Loucy (cell line): ENCODE measurements at regions not wholly inside any gene's neighbourhood (a gene's known extent, or its start where the extent isn't known, plus 50 kb on each side); places are given as distances from the start of the nearest gene placed in this dataset.

Experiments used
- H2AFZ ChIP-seq: fragments of 200-600 bp; sonication (generic); 2 replicates; pipeline ENCODE4 v1.6.0; 2016; ENCODE audit warnings: antibody characterized with exemption, mild to moderate bottlenecking, low read length, moderate library complexity
- H3F3A ChIP-seq: fragments of 200-600 bp; 2 replicates; pipeline ENCODE4 v1.6.0; 2016; ENCODE audit warnings: antibody characterized with exemption, low read depth, mild to moderate bottlenecking
- H3K27me3 ChIP-seq: fragments of 200-600 bp; sonication (generic); 2 replicates; pipeline ENCODE4 v1.6.1; 2014; ENCODE audit warnings: low read length, mild to moderate bottlenecking; ENCODE audit not compliant: insufficient read depth, poor library complexity, severe bottlenecking
- H3K36me3 ChIP-seq: fragments of 200-600 bp; sonication (generic); 2 replicates; pipeline ENCODE4 v1.6.1; 2016; ENCODE audit warnings: low read length; ENCODE audit not compliant: insufficient read depth
- H3K4me1 ChIP-seq: fragments of 200-600 bp; sonication (generic); 2 replicates; pipeline ENCODE4 v1.5.1; 2014; ENCODE audit warnings: low read length, mild to moderate bottlenecking; ENCODE audit not compliant: insufficient read depth, poor library complexity, severe bottlenecking
- H3K4me2 ChIP-seq: fragments of 200-600 bp; sonication (generic); 2 replicates; pipeline ENCODE4 v1.6.0; 2014; ENCODE audit warnings: antibody characterized with exemption, low read length, low read depth, mild to moderate bottlenecking; ENCODE audit not compliant: poor library complexity, severe bottlenecking
- H3K4me3 ChIP-seq: fragments of 200-600 bp; sonication (generic); 2 replicates; pipeline ENCODE4 v1.5.1; 2014; ENCODE audit warnings: low read length, mild to moderate bottlenecking, mixed read lengths; ENCODE audit not compliant: poor library complexity, severe bottlenecking
- H3K79me2 ChIP-seq: fragments of 200-600 bp; sonication (generic); 2 replicates; pipeline ENCODE4 v1.6.1; 2014; ENCODE audit warnings: low read length; ENCODE audit not compliant: insufficient read depth
- H3K9ac ChIP-seq: fragments of 200-600 bp; sonication (generic); 2 replicates; pipeline ENCODE4 v1.6.0; 2014; ENCODE audit warnings: mild to moderate bottlenecking, low read depth, low read length, moderate library complexity; ENCODE audit not compliant: poor library complexity, severe bottlenecking
- H3K9me2 ChIP-seq: fragments of 200-600 bp; sonication (generic); replicated peaks from 2 replicates; pipeline ENCODE4 v1.6.1; 2016; ENCODE audit warnings: low read depth, low read length, mixed read lengths
- H3K9me3 ChIP-seq: fragments of 200-600 bp; sonication (generic); 2 replicates; pipeline ENCODE4 v1.6.1; 2014; ENCODE audit warnings: mild to moderate bottlenecking, antibody characterized with exemption, low read length, low read depth; ENCODE audit not compliant: insufficient read depth
- H4K20me1 ChIP-seq: fragments of 200-600 bp; sonication (generic); 2 replicates; pipeline ENCODE4 v1.6.0; 2014; ENCODE audit warnings: antibody characterized with exemption, low read length, mild to moderate bottlenecking; ENCODE audit not compliant: insufficient read depth, poor library complexity, severe bottlenecking
- EZH2phosphoT487 ChIP-seq: fragments of 200-600 bp; IDR thresholded peaks from 2 replicates; pipeline ENCODE4 v1.6.1; 2018; ENCODE audit warnings: antibody characterized with exemption, mild to moderate bottlenecking, moderate library complexity, borderline replicate concordance
- TF ChIP-seq, protein P1 (sequence below): fragments of 200-600 bp; sonication (generic); conservative IDR thresholded peaks from 2 replicates; pipeline ENCODE4 v1.5.1; 2014; ENCODE audit warnings: mild to moderate bottlenecking, antibody characterized with exemption, low read length

DNA sequence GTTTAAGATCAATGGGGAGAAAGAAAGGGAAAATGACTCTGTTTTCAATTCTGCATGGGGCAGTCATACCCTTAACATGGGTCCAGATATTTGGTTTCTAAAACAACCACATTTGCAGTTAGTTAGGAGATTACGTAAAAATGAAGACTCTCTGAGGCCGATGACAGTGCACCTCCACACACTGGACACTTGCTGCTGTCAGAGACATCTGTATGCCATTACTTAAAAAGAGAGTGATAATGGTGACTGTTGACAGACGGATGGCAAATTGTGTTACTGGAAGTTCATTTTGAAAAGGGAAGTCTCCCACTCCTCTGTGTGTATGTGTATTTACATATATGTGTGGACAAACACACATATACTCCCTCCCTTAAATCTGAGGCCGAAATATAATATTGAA is 304.5 kb upstream of the SEMA6D start:
- H3F3A ChIP-seq = no peaks in the 10 kb centered on the region
- H3K9ac ChIP-seq = no peak overlapping the region
- no peaks in the 10 kb centered on the region for H3K27me3 ChIP-seq
- no peaks in the 10 kb centered on the region for H3K36me3 ChIP-seq
- H4K20me1 ChIP-seq = no peaks in the 10 kb centered on the region
- TF ChIP-seq, protein P1, sequence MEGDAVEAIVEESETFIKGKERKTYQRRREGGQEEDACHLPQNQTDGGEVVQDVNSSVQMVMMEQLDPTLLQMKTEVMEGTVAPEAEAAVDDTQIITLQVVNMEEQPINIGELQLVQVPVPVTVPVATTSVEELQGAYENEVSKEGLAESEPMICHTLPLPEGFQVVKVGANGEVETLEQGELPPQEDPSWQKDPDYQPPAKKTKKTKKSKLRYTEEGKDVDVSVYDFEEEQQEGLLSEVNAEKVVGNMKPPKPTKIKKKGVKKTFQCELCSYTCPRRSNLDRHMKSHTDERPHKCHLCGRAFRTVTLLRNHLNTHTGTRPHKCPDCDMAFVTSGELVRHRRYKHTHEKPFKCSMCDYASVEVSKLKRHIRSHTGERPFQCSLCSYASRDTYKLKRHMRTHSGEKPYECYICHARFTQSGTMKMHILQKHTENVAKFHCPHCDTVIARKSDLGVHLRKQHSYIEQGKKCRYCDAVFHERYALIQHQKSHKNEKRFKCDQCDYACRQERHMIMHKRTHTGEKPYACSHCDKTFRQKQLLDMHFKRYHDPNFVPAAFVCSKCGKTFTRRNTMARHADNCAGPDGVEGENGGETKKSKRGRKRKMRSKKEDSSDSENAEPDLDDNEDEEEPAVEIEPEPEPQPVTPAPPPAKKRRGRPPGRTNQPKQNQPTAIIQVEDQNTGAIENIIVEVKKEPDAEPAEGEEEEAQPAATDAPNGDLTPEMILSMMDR = no peak
- no peak for TF ChIP-seq EZH2phosphoT487
- no peak overlapping the region for H3K4me3 ChIP-seq
- H3K9me3 ChIP-seq = no peaks in the 10 kb centered on the region
- H3K9me2 ChIP-seq = no peaks in the 10 kb centered on the region
- peaks cover 4% of the 10 kb centered on the region for H3K4me1 ChIP-seq
- H3K4me2 ChIP-seq = no peak overlapping the region
- H3K79me2 ChIP-seq = no peaks in the 10 kb centered on the region
- H2AFZ ChIP-seq = no peak overlapping the region

DNA sequence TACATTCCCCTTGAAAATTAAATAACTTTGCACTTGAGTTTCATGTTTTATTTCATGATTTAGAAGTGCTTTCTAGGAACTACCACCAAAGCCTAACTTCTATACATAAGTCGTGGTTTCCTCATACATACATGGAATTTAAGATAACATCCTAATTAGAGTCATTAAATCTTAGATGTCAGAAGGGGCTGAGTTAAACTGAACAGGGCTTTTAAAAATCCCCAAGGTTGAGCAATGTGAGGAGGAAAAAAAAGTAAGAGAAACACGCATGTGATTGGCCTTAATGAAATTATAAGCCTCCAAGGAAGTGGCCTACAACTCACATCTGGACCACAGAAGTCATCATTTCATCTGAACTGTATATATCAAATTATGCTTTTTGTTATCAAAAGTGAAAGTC is 303.1 kb upstream of the SEMA6D start:
- Histone ChIP-seq H2AFZ (no peak overlapping the region), H3K9me2 (no peaks in the 10 kb centered on the region), H3K4me3 (no peak overlapping the region), H3K79me2 (no peaks in the 10 kb centered on the region), H3K27me3 (no peaks in the 10 kb centered on the region), H3K4me2 (no peak overlapping the region), H4K20me1 (no peaks in the 10 kb centered on the region), H3K36me3 (no peaks in the 10 kb centered on the region), H3K9me3 (no peaks in the 10 kb centered on the region), H3K4me1 (peaks cover 4% of the 10 kb centered on the region), H3K9ac (no peak overlapping the region), H3F3A (no peaks in the 10 kb centered on the region)
- TF ChIP-seq, protein P1 = no peak
- TF ChIP-seq EZH2phosphoT487 = no peak

DNA sequence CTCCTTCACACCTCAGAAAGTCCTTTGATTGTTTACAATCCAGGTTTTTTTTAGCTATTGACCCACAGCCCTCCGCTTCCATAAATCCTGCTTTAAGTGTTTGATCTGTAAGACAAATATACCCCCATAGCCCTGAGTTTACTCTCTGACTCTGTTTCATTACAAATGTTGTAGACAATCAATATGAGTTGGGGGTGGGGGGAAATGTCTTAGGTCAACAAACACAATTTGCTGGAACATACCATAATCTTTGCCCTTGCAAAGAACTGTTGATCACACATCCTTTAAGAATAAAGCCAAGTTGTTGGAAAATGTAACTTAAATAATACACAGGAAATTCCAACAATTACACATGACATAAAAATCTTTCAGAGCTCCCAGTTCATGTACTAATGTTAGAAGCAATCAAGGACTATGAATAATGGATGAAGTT is 301.8 kb upstream of the SEMA6D start:
- peaks cover 4% of the 10 kb centered on the region for H3K4me1 ChIP-seq
- H3K4me3 ChIP-seq = no peak overlapping the region
- no peaks in the 10 kb centered on the region for H3K9me3 ChIP-seq
- H3K9ac ChIP-seq = no peak overlapping the region
- H3F3A ChIP-seq = no peaks in the 10 kb centered on the region
- H4K20me1 ChIP-seq = no peaks in the 10 kb centered on the region
- TF ChIP-seq, protein P1 = no peak
- TF ChIP-seq EZH2phosphoT487 = no peak
- no peaks in the 10 kb centered on the region for H3K79me2 ChIP-seq
- H3K9me2 ChIP-seq = no peaks in the 10 kb centered on the region
- H3K36me3 ChIP-seq = no peaks in the 10 kb centered on the region
- H3K27me3 ChIP-seq = no peaks in the 10 kb centered on the region
- H3K4me2 ChIP-seq = no peak overlapping the region
- no peak overlapping the region for H2AFZ ChIP-seq
